ENCODE measurements at regions not wholly inside any gene's neighbourhood (a gene's known extent, or its start where the extent isn't known, plus 50 kb on each side); places are given as distances from the start of the nearest gene placed in this dataset.

DNA sequence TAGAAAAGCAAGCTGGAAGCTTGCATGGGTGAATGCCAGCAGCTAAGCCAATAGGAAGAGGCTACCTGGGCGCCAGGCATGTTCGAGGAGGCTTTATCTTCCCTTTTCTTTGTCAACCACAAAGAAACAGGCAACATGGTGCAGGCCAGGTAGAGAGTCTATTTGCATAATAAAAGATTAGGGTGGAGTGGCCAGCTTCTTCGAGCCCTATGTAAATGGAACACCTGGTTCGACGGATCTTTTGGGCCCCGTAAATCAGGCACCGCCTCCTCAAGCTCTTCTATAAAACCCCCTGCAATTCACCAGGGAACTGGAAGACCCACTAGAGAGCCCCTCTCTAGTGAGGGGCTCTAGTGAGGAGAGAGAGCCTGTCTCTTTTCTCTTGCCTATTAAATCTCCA is 1106.2 kb upstream of the CELF2 start:
- TF ChIP-seq, protein P1, sequence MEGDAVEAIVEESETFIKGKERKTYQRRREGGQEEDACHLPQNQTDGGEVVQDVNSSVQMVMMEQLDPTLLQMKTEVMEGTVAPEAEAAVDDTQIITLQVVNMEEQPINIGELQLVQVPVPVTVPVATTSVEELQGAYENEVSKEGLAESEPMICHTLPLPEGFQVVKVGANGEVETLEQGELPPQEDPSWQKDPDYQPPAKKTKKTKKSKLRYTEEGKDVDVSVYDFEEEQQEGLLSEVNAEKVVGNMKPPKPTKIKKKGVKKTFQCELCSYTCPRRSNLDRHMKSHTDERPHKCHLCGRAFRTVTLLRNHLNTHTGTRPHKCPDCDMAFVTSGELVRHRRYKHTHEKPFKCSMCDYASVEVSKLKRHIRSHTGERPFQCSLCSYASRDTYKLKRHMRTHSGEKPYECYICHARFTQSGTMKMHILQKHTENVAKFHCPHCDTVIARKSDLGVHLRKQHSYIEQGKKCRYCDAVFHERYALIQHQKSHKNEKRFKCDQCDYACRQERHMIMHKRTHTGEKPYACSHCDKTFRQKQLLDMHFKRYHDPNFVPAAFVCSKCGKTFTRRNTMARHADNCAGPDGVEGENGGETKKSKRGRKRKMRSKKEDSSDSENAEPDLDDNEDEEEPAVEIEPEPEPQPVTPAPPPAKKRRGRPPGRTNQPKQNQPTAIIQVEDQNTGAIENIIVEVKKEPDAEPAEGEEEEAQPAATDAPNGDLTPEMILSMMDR (IDR thresholded peaks at IDR 0.05; ENCODE audit: extremely low read depth, missing control alignments): no peak
- DNase-seq (ENCODE audit: low spot score): no peak

DNA sequence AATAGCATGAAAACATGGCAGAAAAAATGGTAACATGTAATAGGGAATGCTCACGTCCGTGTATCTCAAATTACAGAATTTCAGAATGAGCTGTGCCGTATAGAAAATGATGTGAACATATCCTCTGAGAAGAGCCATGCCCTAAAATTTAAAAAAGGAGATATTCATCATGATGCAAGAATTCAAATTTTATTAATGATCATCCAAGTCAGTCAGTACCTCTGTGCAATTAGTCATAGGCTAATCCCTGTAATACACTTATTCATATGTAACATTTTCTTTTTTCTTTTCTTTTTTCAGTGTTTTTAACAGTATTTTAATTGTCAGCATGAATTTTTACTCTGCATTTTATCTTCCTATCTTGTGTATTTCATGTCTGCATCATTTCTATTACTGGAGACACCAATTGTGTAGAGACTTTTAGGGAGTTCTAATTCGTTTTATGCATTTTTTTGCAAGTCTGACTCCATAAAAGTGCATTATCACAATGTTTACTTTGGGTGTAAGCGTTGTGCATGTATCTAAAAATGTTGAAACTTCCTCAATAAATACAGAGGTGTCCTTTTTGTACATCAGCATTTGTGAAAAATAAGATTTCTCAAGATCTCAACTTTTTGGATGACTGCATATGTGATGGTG is 1103.7 kb upstream of the CELF2 start:
- no peak for DNase-seq (ENCODE audit: low spot score)
- TF ChIP-seq, protein P1 (IDR thresholded peaks at IDR 0.05; ENCODE audit: extremely low read depth, missing control alignments): no peak

DNA sequence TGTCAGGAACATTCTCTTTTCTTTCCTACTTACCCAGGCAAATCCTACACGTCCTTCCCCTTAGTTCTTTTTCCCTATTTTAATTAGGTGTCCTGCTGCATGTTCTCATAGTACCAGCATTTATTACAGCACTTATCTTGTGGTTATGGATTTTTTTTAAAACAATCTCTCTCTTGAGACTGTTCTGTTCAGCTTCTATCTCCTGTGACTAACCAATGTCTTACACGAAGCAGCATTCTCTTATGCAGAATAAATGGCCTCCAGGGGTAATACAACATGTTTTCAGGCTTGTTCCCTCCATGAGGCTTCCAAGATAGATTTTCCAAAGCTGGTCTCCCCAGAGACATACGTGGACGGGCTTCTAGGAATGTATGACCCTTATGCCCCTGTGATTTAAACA is 1096.1 kb upstream of the CELF2 start:
- TF ChIP-seq, protein P1 (IDR thresholded peaks at IDR 0.05; ENCODE audit: extremely low read depth, missing control alignments): no peak
- no peak for DNase-seq (ENCODE audit: low spot score)

DNA sequence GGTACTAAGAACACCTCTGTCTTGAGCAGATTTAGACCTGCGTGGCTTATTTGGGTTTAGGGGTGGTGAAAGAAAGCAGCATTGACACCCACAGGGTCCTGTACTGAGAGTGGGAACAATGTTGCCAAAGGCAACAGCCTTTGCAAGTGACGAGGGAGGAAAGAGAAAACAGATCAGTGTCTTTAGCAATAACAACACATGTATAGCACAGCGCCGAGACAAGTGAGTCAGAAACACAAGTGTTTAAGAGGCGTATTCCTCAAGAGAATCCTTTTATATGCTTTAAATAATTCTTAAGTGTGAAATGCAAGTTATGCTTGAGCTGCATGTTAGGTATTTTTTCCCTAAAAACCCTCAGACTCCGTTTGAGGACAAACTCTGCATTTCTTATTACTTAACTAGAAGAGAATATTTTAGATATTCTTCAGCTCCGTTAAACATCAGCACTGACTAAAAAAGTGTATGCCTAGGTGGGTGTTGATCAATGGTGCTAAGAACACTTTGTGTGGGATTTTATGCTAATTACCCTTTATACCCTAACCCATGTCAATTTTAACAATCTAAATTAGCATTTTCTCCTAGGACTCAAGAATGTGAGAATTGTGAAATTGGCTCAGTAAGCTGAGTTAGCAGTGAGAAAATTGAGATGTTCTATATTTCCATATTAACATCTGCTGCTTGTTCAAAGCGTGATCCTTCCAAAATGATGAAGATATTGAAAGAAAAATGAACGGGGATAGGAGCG is 1095.4 kb upstream of the CELF2 start:
- TF ChIP-seq, protein P1 (IDR thresholded peaks at IDR 0.05; ENCODE audit: extremely low read depth, missing control alignments): no peak
- DNase-seq (ENCODE audit: low spot score): no peak

DNA sequence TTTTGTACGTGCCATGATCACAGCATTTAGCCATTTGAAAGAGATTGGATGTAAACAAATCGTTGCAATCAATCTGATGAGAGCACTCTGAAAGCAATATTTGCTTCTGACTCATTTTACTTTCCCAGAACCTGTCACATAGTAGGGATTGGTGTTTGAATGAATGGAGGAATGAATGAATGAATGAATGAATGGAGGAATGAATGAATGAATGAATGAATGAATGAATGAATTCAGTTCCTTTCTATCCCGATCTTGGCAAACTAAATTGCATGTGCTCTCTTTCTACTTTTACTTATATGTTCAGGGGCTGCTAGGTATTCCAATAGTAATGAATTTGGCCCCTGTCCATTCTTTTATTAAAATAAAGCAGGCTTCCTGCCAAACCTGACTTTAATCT is 1091.7 kb upstream of the CELF2 start:
- TF ChIP-seq, protein P1 (IDR thresholded peaks at IDR 0.05; ENCODE audit: extremely low read depth, missing control alignments): no peak

DNA sequence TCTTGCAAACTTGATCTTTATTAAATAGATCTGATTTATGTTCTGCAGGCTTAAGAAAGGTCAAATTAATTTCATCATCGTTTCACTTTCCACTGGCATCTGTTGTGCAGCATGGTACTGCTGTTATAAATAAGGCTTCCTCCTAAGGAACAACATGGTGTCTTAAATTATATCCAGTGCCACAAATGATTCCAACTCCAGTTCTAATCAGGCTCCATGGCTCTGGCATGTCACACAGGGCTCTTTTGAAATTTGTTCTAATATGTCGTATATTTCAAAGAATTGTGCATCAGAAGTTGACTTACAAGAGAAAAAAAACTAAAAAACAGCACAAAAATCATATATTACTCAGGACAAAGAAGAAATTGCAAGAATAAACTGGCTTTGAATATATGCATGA is 1090.8 kb upstream of the CELF2 start:
- TF ChIP-seq, protein P1 (IDR thresholded peaks at IDR 0.05; ENCODE audit: extremely low read depth, missing control alignments): no peak
- DNase-seq (ENCODE audit: low spot score): no peak

More for the DNA sequence above, 1091.7 kb upstream of the CELF2 start:
- DNase-seq (ENCODE audit: low spot score): no peak

DNA sequence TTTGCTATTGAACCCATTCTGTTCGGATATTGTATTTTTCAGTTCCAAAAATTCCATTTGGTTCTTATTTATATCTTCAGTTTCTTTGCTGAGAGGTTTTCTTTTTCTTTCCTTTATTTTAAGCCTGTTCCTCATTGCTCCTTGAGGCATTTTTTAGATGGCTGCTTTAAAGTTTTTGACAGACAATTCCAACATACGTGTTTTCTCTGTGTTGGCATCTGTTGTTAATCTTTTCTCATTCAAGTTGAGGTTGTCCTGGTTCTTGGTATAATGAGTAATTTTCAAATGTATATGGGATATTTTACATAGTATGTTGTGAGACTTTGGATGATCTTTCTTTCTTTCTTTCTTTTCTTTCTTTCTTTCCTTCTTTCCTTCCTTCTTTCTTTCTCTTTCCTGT is 1078.0 kb upstream of the CELF2 start:
- DNase-seq (ENCODE audit: low spot score): no peak
- TF ChIP-seq, protein P1 (IDR thresholded peaks at IDR 0.05; ENCODE audit: extremely low read depth, missing control alignments): no peak

All from GM20000 (cell line).